ENCODE measurements at regions not wholly inside any gene's neighbourhood (a gene's known extent, or its start where the extent isn't known, plus 50 kb on each side); places are given as distances from the start of the nearest gene placed in this dataset.

DNA sequence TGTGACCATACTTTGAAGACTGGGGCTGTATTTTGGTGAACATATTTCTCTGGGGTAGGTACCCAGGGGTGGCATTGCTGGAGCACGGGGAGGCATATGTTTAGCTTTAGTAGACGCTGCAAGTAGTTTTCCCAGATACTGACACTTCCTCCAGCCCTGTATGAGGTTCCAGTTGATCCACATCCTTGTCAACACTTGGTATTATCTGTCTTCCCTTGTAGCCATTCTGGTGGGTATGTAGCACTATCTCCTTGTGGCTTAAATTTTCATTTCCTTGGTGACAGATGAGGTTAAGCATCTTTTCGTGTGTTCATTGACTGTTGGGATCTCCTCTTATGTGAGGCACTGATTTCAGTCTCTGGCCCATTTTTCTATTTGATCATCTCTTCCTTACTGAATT lies 179.1 kb downstream of the PHETA1 start:
- TF ChIP-seq, protein P1, sequence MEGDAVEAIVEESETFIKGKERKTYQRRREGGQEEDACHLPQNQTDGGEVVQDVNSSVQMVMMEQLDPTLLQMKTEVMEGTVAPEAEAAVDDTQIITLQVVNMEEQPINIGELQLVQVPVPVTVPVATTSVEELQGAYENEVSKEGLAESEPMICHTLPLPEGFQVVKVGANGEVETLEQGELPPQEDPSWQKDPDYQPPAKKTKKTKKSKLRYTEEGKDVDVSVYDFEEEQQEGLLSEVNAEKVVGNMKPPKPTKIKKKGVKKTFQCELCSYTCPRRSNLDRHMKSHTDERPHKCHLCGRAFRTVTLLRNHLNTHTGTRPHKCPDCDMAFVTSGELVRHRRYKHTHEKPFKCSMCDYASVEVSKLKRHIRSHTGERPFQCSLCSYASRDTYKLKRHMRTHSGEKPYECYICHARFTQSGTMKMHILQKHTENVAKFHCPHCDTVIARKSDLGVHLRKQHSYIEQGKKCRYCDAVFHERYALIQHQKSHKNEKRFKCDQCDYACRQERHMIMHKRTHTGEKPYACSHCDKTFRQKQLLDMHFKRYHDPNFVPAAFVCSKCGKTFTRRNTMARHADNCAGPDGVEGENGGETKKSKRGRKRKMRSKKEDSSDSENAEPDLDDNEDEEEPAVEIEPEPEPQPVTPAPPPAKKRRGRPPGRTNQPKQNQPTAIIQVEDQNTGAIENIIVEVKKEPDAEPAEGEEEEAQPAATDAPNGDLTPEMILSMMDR (IDR thresholded peaks at IDR 0.05; ENCODE audit: insufficient read depth, low read depth, low read length, missing control alignments) = no peak
- H3K4me3 ChIP-seq (ENCODE audit: low read length) = no peak overlapping the region
- DNase-seq (ENCODE audit: low read depth) = no peak

DNA sequence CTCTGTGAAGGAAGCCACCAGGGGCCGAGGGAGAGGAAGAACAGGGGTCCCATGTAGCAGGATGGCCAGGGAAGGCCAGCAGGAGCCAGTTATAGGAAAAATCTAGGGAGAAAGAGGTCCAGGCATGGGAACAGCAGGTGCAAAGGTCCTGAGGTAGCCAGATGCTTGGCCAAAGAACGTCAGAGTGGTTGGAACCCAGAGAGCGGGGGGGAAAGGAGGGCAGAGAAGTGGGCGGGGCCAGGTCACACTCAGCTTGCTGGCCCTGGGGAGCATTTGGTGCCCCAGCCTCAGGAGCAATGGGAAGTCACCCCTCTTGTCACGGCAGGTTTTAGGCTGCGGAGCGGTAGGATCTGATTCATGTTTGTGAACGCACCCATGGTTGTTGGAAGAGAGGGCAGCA lies 180.5 kb downstream of the PHETA1 start:
- TF ChIP-seq, protein P1 (IDR thresholded peaks at IDR 0.05; ENCODE audit: insufficient read depth, low read depth, low read length, missing control alignments) = no peak
- no peak for DNase-seq (ENCODE audit: low read depth)

DNA sequence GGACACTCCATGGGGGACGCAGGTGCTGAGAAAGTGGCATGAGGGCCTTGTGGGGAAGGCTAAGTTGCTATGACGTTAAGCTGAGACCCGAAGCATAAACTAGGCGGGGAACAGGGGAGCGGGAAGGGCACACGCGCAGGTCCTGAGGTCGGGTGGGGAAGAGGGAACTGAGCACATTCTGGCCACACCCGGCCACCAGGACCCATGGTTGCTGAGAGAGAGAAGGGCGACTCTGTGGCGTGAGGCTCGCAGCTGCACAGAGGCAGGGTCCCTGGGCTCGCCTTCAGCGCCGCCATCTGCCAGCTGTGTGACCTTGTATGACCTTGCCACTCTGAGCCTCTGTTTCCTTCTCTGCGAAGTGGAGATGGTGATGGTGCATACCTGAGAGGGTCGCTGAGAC lies 182.5 kb downstream of the PHETA1 start:
- TF ChIP-seq, protein P1 (IDR thresholded peaks at IDR 0.05; ENCODE audit: insufficient read depth, low read depth, low read length, missing control alignments) = no peak
- no peak overlapping the region for H3K4me3 ChIP-seq (ENCODE audit: low read length)
- no peak for DNase-seq (ENCODE audit: low read depth)

More for the DNA sequence above, 180.5 kb downstream of the PHETA1 start:
- H3K4me3 ChIP-seq (ENCODE audit: low read length) = no peak overlapping the region

DNA sequence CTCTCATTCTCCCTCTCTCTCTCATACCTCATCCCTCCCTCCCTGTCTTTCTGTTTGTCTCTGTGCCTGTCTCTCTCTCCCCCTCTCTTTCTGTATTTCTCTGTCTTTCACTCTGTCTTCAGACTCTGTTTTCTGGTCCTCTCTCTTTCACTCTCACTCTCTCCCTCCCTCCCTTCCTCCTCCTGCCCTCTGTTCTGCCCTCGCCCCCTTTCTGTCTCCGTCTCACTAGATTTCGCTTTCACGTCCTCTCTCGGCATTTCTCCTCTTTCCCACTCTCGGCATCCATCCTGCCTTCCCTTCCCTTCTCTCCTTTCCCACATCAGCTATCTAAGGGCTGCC lies 183.0 kb downstream of the PHETA1 start:
- H3K4me3 ChIP-seq (ENCODE audit: low read length) = no peak overlapping the region
- TF ChIP-seq, protein P1 (IDR thresholded peaks at IDR 0.05; ENCODE audit: insufficient read depth, low read depth, low read length, missing control alignments) = no peak
- no peak for DNase-seq (ENCODE audit: low read depth)

DNA sequence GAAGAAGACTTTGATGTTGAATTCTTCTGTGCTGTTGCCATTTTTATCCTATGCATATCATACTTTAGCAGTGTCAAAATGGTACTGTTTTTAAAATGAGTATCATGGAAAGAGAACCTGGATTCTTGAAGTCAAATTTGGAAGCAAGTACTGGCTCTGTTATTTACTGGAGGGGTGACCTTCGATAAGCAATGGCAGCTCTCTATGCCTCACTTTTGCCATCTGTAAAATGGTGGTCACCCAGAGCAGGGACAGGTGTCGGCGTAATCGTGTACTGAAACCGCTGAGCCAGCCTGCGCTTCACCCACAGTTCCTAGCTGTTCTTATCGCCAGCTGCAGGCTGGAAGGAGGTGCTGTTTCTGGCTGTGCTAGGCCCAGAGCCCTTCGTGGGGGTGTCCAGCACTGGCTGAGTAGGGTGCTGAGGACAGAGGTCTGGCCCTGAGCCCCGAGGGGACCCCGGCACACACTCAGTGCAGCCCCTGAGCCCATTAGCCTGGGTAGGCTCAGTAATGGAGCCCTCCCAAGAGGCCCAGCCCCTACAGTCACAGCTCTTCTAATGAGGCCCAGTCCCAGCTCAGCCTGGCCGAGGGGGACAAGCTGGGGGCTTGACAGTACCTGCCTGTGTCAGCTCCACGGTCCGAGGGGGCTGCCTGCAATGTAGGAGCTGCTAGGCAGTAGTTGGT lies 183.5 kb downstream of the PHETA1 start:
- DNase-seq (ENCODE audit: low read depth) = no peak
- TF ChIP-seq, protein P1 (IDR thresholded peaks at IDR 0.05; ENCODE audit: insufficient read depth, low read depth, low read length, missing control alignments) = no peak
- no peak overlapping the region for H3K4me3 ChIP-seq (ENCODE audit: low read length)

DNA sequence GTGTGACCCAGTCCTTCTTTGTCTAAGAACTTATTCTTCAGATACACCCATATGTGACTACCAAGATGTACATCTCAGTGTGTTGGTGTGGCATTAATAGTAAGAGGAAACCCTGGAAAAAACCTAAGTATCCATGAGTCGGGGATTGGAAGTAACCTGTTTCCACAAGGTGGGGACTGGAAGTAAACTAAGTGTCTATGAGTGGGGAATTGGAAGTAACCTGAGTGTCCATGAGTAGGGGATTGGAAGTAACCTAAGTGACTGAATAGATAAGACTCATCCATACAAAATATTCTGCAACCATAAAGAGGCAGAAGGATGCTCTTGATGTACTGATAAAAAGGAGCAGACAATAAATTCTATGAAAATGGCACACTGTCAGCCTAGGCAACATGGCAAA lies 184.7 kb downstream of the PHETA1 start:
- H3K4me3 ChIP-seq (ENCODE audit: low read length) = no peak overlapping the region
- no peak for DNase-seq (ENCODE audit: low read depth)
- TF ChIP-seq, protein P1 (IDR thresholded peaks at IDR 0.05; ENCODE audit: insufficient read depth, low read depth, low read length, missing control alignments) = no peak

DNA sequence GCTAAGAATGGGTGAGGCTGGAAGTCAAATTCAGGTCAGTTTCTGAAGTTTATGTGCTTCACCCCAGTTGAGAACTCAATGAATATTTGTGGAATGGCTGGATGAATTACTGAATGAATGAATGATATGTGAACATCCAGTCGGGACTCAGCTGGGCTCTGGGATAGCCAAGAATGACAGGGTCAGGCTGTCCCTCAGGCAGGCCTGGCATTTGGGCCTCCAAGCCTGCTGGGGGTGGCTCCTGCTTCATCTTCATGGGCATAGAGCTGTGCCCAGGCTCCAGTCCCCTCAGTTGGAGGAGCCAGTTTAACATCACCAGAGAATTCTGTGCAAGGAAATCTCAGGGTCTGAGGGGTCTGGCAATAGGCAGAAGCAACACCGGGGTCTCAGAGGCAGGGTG lies 185.8 kb downstream of the PHETA1 start:
- DNase-seq (ENCODE audit: low read depth) = no peak
- TF ChIP-seq, protein P1 (IDR thresholded peaks at IDR 0.05; ENCODE audit: insufficient read depth, low read depth, low read length, missing control alignments) = no peak
- no peak overlapping the region for H3K4me3 ChIP-seq (ENCODE audit: low read length)
